HG02970 (cell line): ENCODE measurements at regions not wholly inside any gene's neighbourhood (a gene's known extent, or its start where the extent isn't known, plus 50 kb on each side); places are given as distances from the start of the nearest gene placed in this dataset.

ENCODE experiments used
- ATAC-seq: cut with Tn5 transposase; IDR thresholded peaks from one replicate; pipeline ENCODE4 v1.9.1; 2021; ENCODE audit warnings: mild to moderate bottlenecking, moderate library complexity, moderate number of reproducible peaks; ENCODE audit not compliant: unreplicated experiment, low FRiP score

DNA sequence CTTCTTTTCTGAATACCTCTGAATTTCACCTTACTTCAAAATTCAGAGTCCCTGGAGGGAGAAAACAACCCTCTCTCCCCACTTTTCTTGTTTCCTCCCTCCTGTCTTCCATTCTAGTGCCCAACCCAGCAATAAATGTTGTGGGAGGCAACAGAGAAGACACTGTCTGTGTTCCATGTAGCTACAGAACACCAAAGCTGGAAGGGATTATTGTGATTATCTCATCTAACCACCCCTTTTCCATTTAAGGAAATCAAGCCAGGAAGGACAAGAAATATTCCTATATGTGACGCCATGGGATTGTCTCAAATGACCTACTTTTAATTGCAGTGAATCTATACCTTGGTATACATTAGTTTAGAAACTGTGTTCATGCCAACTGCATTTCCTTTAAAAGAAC is 476.6 kb upstream of the TNC start:
- no peak for ATAC-seq

DNA sequence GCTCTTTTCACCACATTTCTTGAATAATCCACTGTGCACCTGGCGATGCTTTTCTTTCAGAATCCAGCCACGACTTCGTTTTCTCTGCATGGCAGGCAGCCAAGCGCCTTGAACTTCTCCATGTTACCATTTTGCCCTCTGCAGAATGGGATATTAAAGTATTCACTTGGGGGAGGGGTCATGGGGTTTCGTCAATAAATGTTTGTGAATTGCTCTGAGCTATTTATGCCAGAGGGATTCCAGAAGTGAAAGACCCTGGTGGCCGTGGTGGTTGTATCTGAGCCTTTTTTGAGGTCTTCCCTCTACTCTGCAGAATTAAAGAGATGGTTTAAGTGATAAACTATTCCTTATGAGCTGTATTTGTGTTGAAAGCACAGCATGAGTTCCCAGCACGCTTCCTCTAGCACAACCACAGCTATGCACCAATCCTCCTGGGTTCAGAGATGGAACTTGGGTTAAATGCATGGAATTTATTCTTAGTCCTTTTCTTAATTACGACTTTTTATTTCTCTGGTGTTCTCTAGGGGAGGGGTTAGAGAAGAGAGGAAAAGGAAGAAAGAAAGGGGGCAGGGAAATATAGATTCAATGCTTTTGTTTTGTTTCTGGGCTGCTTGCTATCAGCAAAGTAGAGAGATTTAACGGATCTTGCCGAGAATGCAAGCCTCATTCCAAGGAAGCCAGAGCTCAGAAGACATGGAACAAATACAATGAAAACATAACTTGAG is 478.2 kb upstream of the TNC start:
- ATAC-seq, result no peak

DNA sequence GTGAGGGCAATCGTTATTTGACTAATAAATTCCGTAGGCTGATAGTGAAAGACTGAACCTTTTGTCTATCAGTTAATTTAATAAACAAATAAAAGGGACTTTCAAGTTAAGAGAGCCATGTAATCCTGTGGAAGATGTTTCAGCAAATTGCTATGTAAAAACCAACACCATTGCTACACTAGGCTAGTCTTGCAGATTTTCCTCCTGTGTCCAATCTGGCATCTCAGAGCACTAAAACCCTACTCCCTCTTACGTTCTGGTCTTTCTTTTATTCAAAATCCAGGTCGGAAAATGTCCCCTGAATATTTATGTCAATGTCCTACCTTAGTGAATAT is 478.8 kb upstream of the TNC start:
- no peak for ATAC-seq

DNA sequence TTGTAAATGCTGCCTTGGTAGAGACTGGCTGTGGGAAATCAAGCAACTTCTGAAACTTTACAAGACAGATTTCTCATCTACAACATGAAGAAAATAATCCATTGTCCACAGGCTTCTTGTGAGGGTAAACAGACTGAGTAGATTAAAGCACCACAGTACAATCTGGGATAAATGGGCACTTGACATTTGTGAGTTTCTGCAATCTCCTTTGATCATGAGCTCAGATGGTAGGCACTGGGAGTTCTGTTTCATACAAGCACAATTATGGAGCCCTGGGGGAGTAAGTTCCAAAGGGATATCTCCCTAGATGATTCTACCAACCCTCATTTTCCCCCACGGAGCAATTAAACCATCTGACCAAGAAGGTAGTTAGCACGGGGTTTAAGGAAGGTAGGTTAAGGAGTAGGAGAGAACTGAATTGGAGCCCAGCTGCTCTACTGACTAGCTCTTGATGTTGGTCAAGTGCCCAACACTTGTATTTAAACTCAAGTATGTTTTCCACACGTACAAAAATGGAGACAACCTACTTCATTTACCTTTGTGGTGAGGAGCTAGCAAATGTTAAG is 479.5 kb upstream of the TNC start:
- ATAC-seq, result no peak

DNA sequence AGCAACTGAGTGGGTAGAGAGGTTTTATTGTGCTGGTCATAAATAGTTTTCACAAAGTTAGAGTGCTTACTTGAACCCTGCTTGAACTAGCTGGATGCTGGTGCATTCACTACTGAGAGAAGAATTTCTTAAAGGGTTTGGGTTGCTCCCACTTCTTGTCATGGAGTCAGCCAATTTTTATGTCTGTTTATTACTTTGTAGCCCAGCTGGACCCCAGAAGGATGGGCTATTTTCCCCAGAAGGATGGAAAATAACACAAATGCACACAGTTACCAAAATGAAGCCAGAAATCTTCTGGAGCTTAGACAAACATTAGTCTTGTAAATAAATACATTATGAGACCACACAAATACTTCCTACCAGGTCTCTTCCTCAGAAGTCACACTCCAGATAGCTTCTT is 480.8 kb upstream of the TNC start:
- ATAC-seq, result no peak

DNA sequence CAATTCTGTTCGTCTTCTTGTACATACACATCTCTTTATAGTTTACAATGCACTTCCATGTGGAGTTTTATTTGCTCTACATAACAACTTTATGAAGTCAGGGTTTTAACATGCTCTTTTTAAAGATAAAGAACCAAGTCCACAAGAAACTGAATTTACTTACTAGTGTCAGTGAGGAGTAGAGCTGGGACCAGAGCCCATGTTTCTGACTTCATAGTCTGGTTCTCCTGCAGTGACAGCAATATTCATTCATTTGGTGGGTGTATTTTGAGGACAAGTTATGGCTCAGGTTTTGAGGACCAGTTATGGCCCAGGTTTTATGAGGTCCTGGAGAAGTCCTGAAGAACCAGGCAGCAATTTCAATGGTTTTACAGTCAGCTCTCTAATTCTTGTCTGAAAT is 481.9 kb upstream of the TNC start:
- no peak for ATAC-seq

DNA sequence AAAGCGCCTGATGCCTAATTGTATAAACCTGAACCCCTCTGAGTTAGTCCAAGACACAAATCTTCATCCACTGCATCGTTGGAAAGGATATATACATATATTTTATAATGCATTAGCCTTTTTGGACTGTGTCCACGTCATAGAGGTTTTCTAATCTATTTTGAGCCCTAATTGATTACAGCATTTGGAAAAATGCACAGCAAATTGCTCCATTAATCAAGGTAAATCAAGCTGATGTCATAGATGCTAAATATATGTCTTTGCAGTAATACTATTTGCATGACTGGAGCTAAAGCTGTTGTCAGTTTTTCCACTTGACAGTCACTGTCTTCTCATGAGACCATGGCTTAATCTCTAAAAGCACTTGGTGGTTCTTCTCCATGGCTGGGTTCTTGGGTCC is 483.5 kb upstream of the TNC start:
- ATAC-seq, result no peak

DNA sequence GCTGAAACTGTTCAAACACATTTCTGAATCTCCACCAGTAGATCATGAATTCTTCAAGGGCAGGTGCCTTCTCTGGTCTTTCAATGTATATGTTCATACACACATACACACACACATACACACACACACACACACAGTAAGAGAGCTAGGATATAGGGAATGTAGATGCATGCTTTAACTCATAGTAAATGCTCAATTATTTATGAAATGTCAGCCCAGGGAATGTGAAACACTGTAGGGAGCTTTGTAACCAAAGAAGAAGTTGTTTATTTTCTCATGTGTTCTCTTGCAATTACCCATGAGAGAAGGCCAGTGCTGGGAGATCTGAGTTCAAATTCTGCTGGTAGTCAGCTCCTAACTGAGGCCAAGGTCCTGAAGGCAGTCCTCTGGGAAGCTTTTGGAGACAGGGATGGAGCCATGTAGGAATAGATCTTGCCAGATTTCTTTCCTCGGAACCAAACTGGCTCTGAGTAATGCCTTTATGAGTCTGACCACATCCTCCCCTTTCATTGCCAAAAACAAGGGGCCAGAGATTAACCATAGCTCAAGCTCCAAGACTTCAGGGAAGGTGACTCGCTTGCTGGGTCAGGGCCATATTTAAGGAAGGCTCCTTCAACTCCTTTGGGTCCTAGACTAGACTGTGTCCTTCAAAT is 487.0 kb upstream of the TNC start:
- ATAC-seq, result no peak

DNA sequence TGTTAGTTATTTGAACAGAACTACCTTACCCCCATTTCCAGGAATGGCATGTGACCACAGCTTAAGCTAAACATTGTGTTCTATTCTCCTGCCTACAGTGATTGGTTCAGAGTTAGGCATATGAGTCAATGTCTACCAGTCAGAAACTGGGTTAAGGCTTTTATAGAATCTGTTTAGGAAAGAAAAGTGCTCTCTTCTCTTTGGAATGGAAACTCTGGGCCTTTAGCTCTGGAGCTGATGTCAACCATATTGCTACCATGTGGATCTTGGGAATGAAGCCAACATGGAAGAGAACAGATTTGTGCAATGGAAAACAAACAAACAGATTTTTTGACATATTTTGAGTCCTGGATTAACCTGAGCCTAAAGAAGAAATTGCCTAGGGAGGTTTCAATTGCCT is 488.9 kb upstream of the TNC start:
- no peak for ATAC-seq

DNA sequence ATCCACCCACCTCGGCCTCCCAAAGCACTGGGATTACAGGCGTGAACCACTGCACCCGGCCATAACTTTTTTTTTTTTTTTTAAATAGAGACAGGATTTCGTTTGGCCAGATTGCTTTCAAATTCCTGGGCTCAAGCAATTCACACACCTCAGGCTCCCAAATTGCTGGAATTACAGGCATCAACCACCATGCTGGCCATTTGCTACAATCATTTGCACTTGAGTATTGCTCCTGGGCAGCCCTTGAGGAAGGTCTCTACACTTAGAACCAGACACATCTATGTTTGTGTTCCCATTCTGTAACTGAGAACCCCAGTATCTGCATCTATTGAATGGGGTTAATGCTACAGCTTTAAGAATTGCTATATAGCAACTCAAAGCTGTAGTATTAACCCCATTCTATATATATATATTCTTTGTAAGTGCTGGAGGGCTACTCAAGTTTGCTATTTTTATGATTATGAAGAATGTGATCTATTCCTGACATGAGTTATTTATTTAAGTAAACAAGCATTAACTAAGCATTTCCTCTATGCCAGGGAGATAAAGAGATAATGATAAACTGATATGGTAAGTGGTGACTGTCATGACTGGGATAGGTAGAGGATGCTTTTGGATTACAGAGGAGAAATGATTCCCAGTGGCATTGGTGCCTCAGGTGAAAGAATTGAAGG is 496.5 kb upstream of the TNC start:
- ATAC-seq, result no peak

DNA sequence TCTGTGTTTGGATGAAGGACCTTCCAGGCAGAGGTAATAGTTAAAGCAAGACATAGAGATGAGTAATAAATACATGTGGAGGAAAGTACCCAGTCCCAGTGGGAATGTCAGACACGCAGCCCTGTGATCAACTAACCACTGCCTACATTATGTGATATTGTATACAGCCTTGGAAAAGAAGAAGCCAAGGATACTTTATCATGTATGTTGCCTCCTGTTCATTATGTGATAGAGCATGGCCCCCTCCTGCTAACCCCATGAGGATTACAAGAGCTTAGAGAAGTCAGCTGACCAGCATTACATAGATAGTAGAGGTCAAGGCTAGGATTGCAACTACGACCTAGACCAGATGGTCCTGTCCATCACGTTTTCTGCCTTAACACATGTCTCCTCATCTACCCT is 497.0 kb upstream of the TNC start:
- no peak for ATAC-seq

DNA sequence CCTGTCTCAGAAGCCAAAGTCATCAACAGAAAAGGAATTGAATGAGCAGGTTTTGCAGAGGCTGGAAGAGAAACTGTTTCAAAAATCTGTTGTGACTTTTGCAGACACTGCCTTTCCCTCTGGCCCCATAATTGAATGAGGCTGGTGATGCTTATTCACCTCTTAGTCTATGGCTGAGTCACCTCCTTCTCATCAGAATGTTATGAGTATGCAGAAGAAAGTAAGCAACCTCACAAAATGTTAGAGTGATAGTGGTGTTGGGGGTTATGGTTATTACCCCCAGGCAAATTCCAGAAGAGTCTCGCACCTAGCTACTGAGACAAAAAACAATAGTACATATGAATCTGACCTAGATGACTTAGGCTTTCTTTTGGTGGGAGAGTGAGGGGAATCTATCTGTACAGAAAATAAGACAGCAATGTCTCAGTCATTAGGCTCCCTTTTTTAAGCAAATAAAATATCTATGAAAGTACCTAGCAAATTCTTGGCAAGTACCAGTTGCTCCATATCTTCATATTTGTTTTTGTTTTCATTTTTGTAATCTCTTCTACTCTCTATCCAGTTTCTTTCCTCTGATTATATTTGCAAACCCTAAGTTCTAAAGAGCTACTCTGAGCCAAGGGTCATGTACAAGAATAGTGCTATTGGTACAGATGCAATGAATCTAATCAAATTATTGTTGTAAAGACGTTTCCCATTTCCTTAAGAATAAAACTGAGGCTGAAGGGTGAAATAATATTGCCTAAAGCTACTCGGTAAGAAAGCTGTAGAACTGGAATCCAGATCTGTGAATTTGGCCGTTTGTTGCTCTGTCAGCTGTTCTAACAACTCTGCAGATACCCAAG is 498.1 kb upstream of the TNC start:
- ATAC-seq, result no peak

DNA sequence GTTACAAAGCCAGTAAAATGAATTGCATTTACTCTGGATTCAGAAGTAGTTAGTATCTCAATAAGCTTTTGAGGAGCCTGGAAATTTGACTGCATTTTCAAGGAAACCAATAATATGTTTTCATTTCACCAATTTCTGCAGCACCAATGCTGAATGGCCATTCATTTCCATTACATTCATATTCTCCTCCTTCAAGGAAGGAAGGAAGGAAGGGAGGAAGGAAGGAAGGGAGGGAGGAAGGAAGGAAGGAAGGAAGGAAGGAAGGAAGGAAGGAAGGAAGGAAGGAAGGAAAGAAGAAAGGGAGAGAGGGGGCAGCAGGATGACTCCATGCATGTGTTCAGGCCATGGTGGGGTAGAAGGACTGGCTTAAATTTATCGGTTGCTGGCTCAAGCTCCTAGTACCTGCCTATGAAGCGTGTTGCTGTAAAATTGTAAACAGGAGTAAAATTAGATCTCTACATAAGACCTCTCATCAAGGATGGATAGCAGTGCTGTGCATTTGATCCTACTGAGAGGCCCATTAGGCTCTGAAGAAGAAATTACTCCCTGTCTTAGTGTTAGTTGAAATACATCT is 498.8 kb upstream of the TNC start:
- ATAC-seq, result no peak

DNA sequence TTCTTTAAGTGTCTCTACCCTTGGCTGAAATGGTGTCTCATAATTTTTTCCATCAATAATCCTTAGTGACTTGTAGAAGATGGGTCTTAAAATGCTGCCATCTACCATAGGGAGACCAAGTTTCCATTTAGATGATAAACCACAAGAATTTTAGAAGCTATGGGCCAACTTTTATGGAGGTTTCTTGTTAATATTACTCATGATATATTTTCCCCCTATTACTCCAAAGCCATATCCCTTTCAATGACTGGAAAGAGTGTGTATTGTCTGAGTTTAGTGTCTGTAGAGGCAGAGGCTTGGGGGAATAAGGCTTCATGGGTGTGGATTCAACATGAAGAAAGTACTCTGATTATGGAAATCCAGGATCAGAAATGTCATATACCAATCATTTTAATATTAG is 507.3 kb upstream of the TNC start:
- ATAC-seq, result no peak

DNA sequence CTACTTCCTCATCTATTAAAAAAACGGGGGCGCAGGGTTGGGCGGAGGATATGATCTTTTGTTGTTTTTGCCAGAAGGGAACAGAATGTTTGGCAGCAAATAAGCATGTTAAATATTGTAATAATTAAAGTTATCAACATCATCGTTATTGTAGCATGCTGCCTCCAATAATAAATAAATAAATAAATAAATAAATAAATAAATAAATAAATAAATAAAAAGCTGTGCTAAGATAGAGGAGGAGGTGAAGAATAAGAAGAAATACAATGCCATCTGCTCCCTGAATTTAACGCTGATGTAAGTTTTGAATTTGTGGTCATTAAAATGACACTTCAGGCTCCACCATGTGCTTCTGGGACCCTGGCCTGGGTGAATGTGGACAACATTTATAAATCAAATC is 508.0 kb upstream of the TNC start:
- ATAC-seq, result no peak

DNA sequence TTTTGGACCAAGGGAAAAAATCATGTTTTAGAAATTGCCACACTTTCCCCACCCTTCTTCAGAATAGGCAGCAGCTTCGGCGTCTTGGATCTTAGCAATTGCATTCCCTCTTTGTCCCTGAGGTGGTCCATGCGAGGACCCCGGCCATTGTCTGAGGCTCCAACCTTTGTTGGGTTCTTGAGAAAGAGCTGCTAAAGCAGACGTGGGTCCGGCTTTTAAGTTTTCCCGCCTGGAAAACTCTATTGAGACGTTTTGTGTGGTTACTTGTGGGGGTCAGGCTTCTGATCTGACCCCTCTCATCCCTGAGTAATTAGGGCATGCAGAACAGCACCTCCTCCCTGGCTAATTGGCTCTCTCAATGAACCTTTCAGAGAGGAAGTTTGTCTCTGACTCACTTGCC is 509.6 kb upstream of the TNC start:
- ATAC-seq, result no peak

DNA sequence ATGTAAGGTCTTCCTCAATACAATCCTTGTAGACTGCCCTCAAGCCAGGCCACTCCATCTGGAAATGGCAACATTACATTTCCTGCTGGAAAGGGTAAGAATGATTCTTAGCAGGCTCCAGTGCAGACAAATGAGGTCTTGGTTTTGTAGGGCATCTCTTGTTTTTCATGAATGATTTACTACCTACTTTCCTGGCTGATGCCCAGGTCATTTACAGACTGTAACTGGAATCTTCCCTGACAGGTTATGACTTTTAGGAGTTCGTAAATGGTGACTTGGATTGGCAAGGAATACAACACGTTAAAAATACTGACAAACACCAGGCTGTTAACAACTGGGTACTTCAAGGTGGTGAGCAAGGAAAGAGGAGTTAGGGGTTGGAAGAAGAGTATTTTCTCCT is 510.5 kb upstream of the TNC start:
- ATAC-seq, result no peak

DNA sequence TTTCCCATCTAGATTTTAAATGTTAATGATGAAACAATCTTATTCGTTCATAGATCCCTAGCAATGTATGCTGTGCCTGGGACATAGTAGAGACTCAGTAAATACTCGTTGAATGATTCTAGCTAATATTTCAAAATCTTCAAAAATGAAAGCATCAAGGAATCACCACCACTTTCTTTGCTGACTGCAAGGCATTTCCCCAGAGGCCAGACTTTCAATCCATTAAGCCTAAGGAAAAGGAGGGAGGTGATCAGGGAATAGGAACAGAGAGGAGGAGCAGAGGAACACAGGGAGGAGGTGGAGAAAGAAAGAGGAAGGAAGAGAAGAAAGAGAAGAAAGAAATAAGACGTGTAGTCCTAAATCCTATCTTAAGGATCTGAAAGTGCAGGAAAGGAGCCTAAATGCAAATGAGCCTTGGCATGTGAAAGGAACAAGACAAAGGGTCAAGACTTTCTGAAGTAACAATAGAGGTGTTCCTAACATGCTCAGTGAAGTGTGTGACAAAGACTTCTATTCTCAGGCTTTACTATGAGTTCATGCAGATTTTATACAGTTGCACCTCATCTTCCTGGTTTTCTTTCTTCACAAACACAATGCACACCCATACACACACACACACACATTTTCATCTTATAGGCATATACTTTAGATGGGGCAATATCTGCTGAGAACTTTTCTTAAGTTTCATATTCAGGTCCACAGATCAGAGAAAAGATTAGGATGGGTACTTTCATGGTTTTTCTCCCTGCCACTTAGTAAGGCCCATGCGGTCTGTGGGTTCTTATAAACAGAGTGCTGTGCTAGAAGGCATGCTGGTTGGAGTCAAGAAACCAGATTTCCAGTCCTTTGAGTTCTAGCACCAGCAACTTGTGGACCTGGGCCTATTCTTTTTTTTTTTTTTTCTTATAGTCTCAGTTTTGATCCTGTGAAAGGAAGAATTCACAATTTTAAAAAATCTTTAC is 512.2 kb upstream of the TNC start:
- no peak for ATAC-seq

DNA sequence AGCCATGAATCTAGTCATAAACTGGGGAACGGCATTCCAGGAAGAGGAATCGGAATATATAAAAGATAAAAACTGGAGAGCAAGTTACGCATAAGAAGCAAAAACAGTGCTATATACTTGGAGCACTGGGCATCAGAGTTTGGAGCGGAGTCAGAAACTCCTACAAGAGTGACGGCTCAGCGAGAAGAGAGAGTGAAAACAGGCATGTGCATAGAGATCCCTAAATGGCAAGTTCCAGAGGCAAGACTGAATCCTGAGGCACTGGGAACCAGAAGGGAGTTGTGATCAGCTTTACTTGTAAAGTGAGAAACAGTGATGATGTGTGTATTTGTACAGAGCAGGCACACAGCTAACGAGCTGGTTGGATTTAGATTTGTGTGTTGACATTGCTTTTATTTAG is 514.4 kb upstream of the TNC start:
- ATAC-seq, result no peak
